GM21423 (cell line): ENCODE measurements at regions not wholly inside any gene's neighbourhood (a gene's known extent, or its start where the extent isn't known, plus 50 kb on each side); places are given as distances from the start of the nearest gene placed in this dataset.
"Not testable (repeated sequence)": the region's sequence is repeated elsewhere in the genome, so short reads cannot be mapped to it uniquely, and the experiment has no call there.

Source experiments
- ATAC-seq: cut with Tn5 transposase; IDR thresholded peaks from one replicate; pipeline ENCODE4 v1.9.1; 2021; ENCODE audit warnings: mild to moderate bottlenecking, moderate library complexity; ENCODE audit not compliant: unreplicated experiment

- ATAC-seq = not testable (repeated sequence)
Observed at GRCh38 chr18:42378854-42379253, 423.8 kb downstream of the PIK3C3 start.

GRCh38 chr18:42381236-42381635 is 426.2 kb downstream of the PIK3C3 start:
- ATAC-seq = not testable (repeated sequence)

GRCh38 chr18:42392416-42392815 is 437.4 kb downstream of the PIK3C3 start:
- no peak for ATAC-seq

- ATAC-seq = no peak
Observed at GRCh38 chr18:42392926-42393325, 437.9 kb downstream of the PIK3C3 start.

GRCh38 chr18:42394238-42394637 is 439.2 kb downstream of the PIK3C3 start:
- ATAC-seq = no peak

GRCh38 chr18:42401131-42401673 is 446.2 kb downstream of the PIK3C3 start:
- ATAC-seq = no peak

GRCh38 chr18:42404151-42404550 is 449.1 kb downstream of the PIK3C3 start:
- ATAC-seq = no peak

GRCh38 chr18:42409005-42409404 is 454.0 kb downstream of the PIK3C3 start:
- ATAC-seq = no peak

- no peak for ATAC-seq
Observed at GRCh38 chr18:42412281-42412680, 457.2 kb downstream of the PIK3C3 start.

GRCh38 chr18:42412896-42413295 is 457.9 kb downstream of the PIK3C3 start:
- ATAC-seq = no peak

GRCh38 chr18:42413870-42414269 is 458.8 kb downstream of the PIK3C3 start:
- no peak for ATAC-seq

- ATAC-seq = no peak
Observed at GRCh38 chr18:42414756-42415454, 459.9 kb downstream of the PIK3C3 start.

GRCh38 chr18:42417189-42417588 is 462.2 kb downstream of the PIK3C3 start:
- ATAC-seq = no peak

- ATAC-seq = no peak
Observed at GRCh38 chr18:42418121-42418520, 463.1 kb downstream of the PIK3C3 start.

- ATAC-seq = no peak
Observed at GRCh38 chr18:42425025-42425424, 470.0 kb downstream of the PIK3C3 start.

GRCh38 chr18:42426496-42427015 is 471.5 kb downstream of the PIK3C3 start:
- ATAC-seq = no peak

- ATAC-seq = no peak
Observed at GRCh38 chr18:42429196-42429595, 474.2 kb downstream of the PIK3C3 start.

GRCh38 chr18:42436222-42436765 is 481.3 kb downstream of the PIK3C3 start:
- no peak for ATAC-seq

- no peak for ATAC-seq
Observed at GRCh38 chr18:42437001-42437400, 482.0 kb downstream of the PIK3C3 start.

- ATAC-seq = no peak
Observed at GRCh38 chr18:42437646-42438045, 482.6 kb downstream of the PIK3C3 start.

GRCh38 chr18:42442656-42443055 is 487.6 kb downstream of the PIK3C3 start:
- no peak for ATAC-seq

GRCh38 chr18:42444349-42444748 is 489.3 kb downstream of the PIK3C3 start:
- ATAC-seq = no peak
